ENCODE measurements at regions not wholly inside any gene's neighbourhood (a gene's known extent, or its start where the extent isn't known, plus 50 kb on each side); places are given as distances from the start of the nearest gene placed in this dataset.

- TF ChIP-seq E2F8 (IDR thresholded peaks at IDR 0.05; ENCODE audit: low read depth, partially characterized antibody) (no peak), NR2C1 (IDR thresholded peaks at IDR 0.05) (no peak)
Observed at GRCh38 chr18:51656249-51656648, 458.8 kb upstream of the MEX3C start (continued).

GRCh38 chr18:51658436-51658835 lies 461.0 kb upstream of the MEX3C start:
- ChIA-PET POLR2A (no interaction called here), RAD21 (ENCODE audit: unreplicated experiment) (no interaction called here), CTCF (no interaction called here), SMC1A (ENCODE audit: uncharacterized antibody, unreplicated experiment) (interaction anchor here (1.0 kb wide), 1 partner anchor 10 kb away, joined by 3 read pairs; no protein-coding TSS in a partner anchor)
- Histone ChIP-seq H4K20me1 (ENCODE audit: control insufficient read depth, insufficient read depth) (no peaks in the 10 kb centered on the region), H3K4me2 (ENCODE audit: control insufficient read depth, insufficient read depth) (no peak overlapping the region), H3K79me2 (ENCODE audit: control insufficient read depth, insufficient read depth, low read length) (no peaks in the 10 kb centered on the region), H3K4me1 (ENCODE audit: control insufficient read depth, insufficient read depth, low read length) (peaks cover 14% of the 10 kb centered on the region), H3K4me3 (no peak overlapping the region), H3K27me3 (replicated peaks in 1 of 2; ENCODE audit: control insufficient read depth in 2 of 2, insufficient read depth in 2 of 2, low read length in 1 of 2) (no peaks in the 10 kb centered on the region), H3K36me3 (ENCODE audit: control insufficient read depth in 2 of 2, insufficient read depth in 2 of 2, low read length in 1 of 2) (no peaks in the 10 kb centered on the region), H3K27ac (ENCODE audit: control insufficient read depth, insufficient read depth) (no peak overlapping the region), H3K9me3 (replicated peaks; ENCODE audit: control insufficient read depth, insufficient read depth, low read length) (no peaks in the 10 kb centered on the region), H2AFZ (ENCODE audit: control insufficient read depth, low read depth, low read length) (no peak overlapping the region), H3K9ac (ENCODE audit: control insufficient read depth, insufficient read depth, low read length) (no peak overlapping the region)
- WGBS (ENCODE audit: insufficient coverage, insufficient replicate concordance, low lambda C conversion rate, missing lambda C conversion rate): 77% methylated on average over 4 of the region's 4 CpGs
- in situ Hi-C loops (cut with MboI) (loop anchor here (25.0 kb wide), 2 partner anchors 1254 to 1729 kb away; no protein-coding TSS in a partner anchor), intact Hi-C loops (cut with micrococcal nuclease; ENCODE audit: unreplicated experiment) (loop anchor here (10.0 kb wide), 1 partner anchor 736 kb away; no protein-coding TSS in a partner anchor)
- FAIRE-seq (no peak), ATAC-seq (no peak), DNase-seq (ENCODE audit: low read depth, low spot score) (no peak)
- no peak for TF ChIP-seq PAX8 (IDR thresholded peaks at IDR 0.05)
- TF ChIP-seq SPI1 (IDR thresholded peaks at IDR 0.05; ENCODE audit: borderline replicate concordance, insufficient read depth, low read depth, low read length): 0 out of 2 replicates have a peak, but pooled peaks have one; percentile 22
- BruUV-seq (replicated peaks): no TSS peak

All from GM12878 (cell line).